DOHH2 (cell line): ENCODE measurements at regions not wholly inside any gene's neighbourhood (a gene's known extent, or its start where the extent isn't known, plus 50 kb on each side); places are given as distances from the start of the nearest gene placed in this dataset.

Experiments used
- H3F3A ChIP-seq: fragments of 200-600 bp; sonication (generic), shearing (Covaris generic); 2 replicates; pipeline ENCODE4 v1.6.0; 2016; ENCODE audit warnings: antibody characterized with exemption, mild to moderate bottlenecking; ENCODE audit not compliant: control insufficient read depth, insufficient read depth
- H3K27ac ChIP-seq: fragments of 200-600 bp; sonication (generic); 2 replicates; pipeline ENCODE4 v1.5.1; 2014; ENCODE audit warnings: low read depth, mild to moderate bottlenecking, low read length, moderate library complexity
- H3K27me3 ChIP-seq: fragments of 200-600 bp; sonication (generic); 2 replicates; pipeline ENCODE4 v1.6.1; 2014; ENCODE audit warnings: mild to moderate bottlenecking, low read length, mixed read lengths; ENCODE audit not compliant: control insufficient read depth
- H3K36me3 ChIP-seq: fragments of 200-600 bp; sonication (generic); 2 replicates; pipeline ENCODE4 v1.6.1; 2014; ENCODE audit warnings: mild to moderate bottlenecking, low read length, moderate library complexity, mixed read lengths; ENCODE audit not compliant: control insufficient read depth
- H3K4me1 ChIP-seq: fragments of 200-600 bp; sonication (generic); 2 replicates; pipeline ENCODE4 v1.6.1; 2014; ENCODE audit warnings: mild to moderate bottlenecking, low read length, mixed read lengths; ENCODE audit not compliant: control insufficient read depth
- H3K4me2 ChIP-seq: fragments of 200-600 bp; sonication (generic); 2 replicates; pipeline ENCODE4 v1.6.0; 2014; ENCODE audit warnings: mild to moderate bottlenecking, low read length, moderate library complexity
- H3K4me3 ChIP-seq: fragments of 200-600 bp; sonication (generic); 2 replicates; pipeline ENCODE4 v1.5.1; 2014; ENCODE audit warnings: mild to moderate bottlenecking, low read length, mixed read lengths
- H3K79me2 ChIP-seq: fragments of 200-600 bp; sonication (generic); 2 replicates; pipeline ENCODE4 v1.6.1; 2014; ENCODE audit warnings: mild to moderate bottlenecking, low read length, mixed read lengths; ENCODE audit not compliant: control insufficient read depth
- H3K9me2 ChIP-seq: fragments of 200-600 bp; sonication (generic); replicated peaks from 2 replicates; pipeline ENCODE4 v1.6.1; 2014; ENCODE audit warnings: mild to moderate bottlenecking, low read length, mixed read lengths; ENCODE audit not compliant: control insufficient read depth
- H3K9me3 ChIP-seq: fragments of 200-600 bp; sonication (generic); 2 replicates; pipeline ENCODE4 v1.6.1; 2014; ENCODE audit warnings: antibody characterized with exemption, low read length, mixed read lengths; ENCODE audit not compliant: control insufficient read depth, insufficient read depth
- H4K20me1 ChIP-seq: fragments of 200-600 bp; sonication (generic); 2 replicates; pipeline ENCODE4 v1.6.0; 2014; ENCODE audit warnings: low read depth, mild to moderate bottlenecking, antibody characterized with exemption, low read length, moderate library complexity; ENCODE audit not compliant: control insufficient read depth, insufficient read depth
- EZH2phosphoT487 ChIP-seq: fragments of 200-600 bp; sonication (generic); IDR thresholded peaks from 2 replicates; pipeline ENCODE4 v1.6.1; 2017; ENCODE audit warnings: borderline replicate concordance, mild to moderate bottlenecking, antibody characterized with exemption, low read length, moderate library complexity, mixed read lengths
- TF ChIP-seq, protein P1 (sequence below): fragments of 200-600 bp; sonication (generic); IDR thresholded peaks from one replicate; pipeline ENCODE4 v1.5.1; 2014; ENCODE audit warnings: antibody characterized with exemption, mild to moderate bottlenecking, low read depth, low read length; ENCODE audit not compliant: poor library complexity, severe bottlenecking

DNA sequence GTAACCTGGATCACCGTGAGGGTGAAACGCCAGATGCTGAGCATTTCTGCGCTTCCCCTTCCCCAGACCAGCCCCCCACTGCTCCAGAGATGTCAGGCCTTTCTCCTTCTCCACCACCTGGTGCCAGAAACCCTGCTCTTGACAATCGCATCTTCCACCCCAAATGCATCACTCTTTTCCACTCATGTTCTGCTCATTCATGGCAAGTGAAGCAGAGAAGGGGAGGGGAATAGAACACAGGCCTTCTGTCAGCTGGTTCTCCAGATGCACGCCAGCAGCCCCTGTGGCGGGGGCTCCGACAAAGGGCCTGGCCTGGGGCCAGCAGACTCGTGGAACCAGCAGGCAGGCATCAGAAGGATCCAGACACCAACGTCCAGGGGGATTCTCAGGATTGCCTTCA lies 68.5 kb upstream of the SVIL start:
- no peaks in the 10 kb centered on the region for H3K4me1 ChIP-seq
- no peaks in the 10 kb centered on the region for H3K79me2 ChIP-seq
- no peak overlapping the region for H3K4me2 ChIP-seq
- H3K4me3 ChIP-seq, result no peak overlapping the region
- H3K9me3 ChIP-seq, result no peaks in the 10 kb centered on the region
- no peak for TF ChIP-seq EZH2phosphoT487
- TF ChIP-seq, protein P1, sequence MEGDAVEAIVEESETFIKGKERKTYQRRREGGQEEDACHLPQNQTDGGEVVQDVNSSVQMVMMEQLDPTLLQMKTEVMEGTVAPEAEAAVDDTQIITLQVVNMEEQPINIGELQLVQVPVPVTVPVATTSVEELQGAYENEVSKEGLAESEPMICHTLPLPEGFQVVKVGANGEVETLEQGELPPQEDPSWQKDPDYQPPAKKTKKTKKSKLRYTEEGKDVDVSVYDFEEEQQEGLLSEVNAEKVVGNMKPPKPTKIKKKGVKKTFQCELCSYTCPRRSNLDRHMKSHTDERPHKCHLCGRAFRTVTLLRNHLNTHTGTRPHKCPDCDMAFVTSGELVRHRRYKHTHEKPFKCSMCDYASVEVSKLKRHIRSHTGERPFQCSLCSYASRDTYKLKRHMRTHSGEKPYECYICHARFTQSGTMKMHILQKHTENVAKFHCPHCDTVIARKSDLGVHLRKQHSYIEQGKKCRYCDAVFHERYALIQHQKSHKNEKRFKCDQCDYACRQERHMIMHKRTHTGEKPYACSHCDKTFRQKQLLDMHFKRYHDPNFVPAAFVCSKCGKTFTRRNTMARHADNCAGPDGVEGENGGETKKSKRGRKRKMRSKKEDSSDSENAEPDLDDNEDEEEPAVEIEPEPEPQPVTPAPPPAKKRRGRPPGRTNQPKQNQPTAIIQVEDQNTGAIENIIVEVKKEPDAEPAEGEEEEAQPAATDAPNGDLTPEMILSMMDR, result no peak
- H3K27ac ChIP-seq, result no peak overlapping the region
- H3F3A ChIP-seq, result no peaks in the 10 kb centered on the region
- H4K20me1 ChIP-seq, result no peaks in the 10 kb centered on the region
- no peaks in the 10 kb centered on the region for H3K36me3 ChIP-seq
- H3K9me2 ChIP-seq, result no peaks in the 10 kb centered on the region
- H3K27me3 ChIP-seq, result no peaks in the 10 kb centered on the region

DNA sequence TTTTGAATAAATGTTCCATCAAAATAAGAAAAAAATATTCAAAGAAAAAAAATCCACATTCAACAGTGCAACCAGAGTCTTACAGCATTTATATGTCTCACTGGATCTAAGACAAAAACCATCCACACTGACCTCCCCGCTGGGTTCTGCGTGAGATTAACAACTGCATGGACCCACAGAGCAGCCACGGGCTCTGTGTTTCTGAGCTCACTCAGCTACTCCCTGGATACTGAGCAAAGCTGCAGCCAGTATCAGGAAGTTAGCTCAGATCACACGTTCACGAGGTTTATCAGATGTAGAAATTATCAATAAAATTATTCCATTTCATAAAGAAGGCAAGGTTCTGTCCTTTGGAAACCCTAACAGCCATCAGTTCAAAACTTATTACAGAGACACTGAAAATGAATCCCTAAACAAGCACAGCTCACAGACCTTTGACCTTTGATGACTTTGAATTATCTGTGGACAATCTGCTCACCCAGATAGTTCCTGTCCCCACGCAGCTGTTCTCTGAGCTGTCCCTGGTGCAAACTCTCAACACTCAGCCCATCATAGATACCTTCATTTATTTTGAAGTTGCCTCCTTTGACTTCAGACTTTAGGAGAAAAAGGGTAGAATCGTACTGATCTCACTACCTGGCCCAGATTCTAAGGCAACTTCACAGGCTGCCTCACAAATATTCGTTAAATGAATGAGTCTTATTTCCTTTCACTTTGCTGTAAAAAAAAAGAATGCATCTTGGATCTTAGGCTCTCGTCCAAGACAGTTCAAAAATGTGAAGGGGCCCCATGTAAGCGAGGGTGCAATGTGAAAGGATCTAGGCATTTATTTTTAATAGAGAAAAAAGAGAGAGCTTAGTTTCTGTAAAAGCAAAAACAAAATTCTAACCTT lies 67.7 kb upstream of the SVIL start:
- no peak overlapping the region for H3K27ac ChIP-seq

DNA sequence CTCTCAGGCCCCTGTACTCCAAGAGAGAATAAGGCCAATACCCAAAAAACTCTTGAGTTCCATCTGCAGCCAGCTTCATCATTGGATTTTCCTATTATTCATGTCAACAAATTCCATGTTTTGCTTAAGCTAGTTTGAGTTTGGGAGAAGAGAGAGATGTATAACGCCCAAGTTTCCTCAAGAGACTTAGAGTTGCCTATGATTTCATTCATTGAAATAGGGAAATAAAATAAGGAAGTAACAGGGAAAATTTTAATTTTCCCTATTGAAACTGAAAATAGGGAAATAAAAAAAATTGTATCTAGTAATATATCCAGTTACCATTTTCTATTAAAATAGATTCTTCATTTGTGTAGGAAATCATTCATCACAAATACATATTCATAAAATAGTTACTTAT lies 66.5 kb upstream of the SVIL start:
- no peaks in the 10 kb centered on the region for H4K20me1 ChIP-seq
- H3K27ac ChIP-seq, result no peak overlapping the region
- H3K4me1 ChIP-seq, result no peaks in the 10 kb centered on the region
- no peaks in the 10 kb centered on the region for H3F3A ChIP-seq
- no peak overlapping the region for H3K4me2 ChIP-seq
- TF ChIP-seq, protein P1, result no peak
- H3K79me2 ChIP-seq, result no peaks in the 10 kb centered on the region
- no peaks in the 10 kb centered on the region for H3K36me3 ChIP-seq
- no peaks in the 10 kb centered on the region for H3K9me3 ChIP-seq
- H3K4me3 ChIP-seq, result no peak overlapping the region
- no peaks in the 10 kb centered on the region for H3K27me3 ChIP-seq
- H3K9me2 ChIP-seq, result no peaks in the 10 kb centered on the region

More for the DNA sequence above, 67.7 kb upstream of the SVIL start:
- H3K9me3 ChIP-seq, result no peaks in the 10 kb centered on the region
- no peaks in the 10 kb centered on the region for H3K36me3 ChIP-seq
- TF ChIP-seq EZH2phosphoT487, result no peak
- TF ChIP-seq, protein P1, result no peak
- no peaks in the 10 kb centered on the region for H4K20me1 ChIP-seq
- no peaks in the 10 kb centered on the region for H3K27me3 ChIP-seq
- no peak overlapping the region for H3K4me2 ChIP-seq
- no peak overlapping the region for H3K4me3 ChIP-seq
- no peaks in the 10 kb centered on the region for H3K9me2 ChIP-seq
- H3K79me2 ChIP-seq, result no peaks in the 10 kb centered on the region
- H3F3A ChIP-seq, result no peaks in the 10 kb centered on the region
- no peaks in the 10 kb centered on the region for H3K4me1 ChIP-seq
